ENCODE measurements at regions not wholly inside any gene's neighbourhood (a gene's known extent, or its start where the extent isn't known, plus 50 kb on each side); places are given as distances from the start of the nearest gene placed in this dataset.

GRCh38 chr7:155377838-155378579 is 79.9 kb upstream of the EN2 start:
- TF ChIP-seq CTCF (IDR thresholded peaks at IDR 0.05; ENCODE audit: insufficient read depth, low read length, poor library complexity, severe bottlenecking) (no peak), EZH2phosphoT487 (conservative IDR thresholded peaks at IDR 0.05; ENCODE audit: low read length) (no peak)

Measured in SU-DHL-6 (cell line).